ENCODE measurements at regions not wholly inside any gene's neighbourhood (a gene's known extent, or its start where the extent isn't known, plus 50 kb on each side); places are given as distances from the start of the nearest gene placed in this dataset.

DNA sequence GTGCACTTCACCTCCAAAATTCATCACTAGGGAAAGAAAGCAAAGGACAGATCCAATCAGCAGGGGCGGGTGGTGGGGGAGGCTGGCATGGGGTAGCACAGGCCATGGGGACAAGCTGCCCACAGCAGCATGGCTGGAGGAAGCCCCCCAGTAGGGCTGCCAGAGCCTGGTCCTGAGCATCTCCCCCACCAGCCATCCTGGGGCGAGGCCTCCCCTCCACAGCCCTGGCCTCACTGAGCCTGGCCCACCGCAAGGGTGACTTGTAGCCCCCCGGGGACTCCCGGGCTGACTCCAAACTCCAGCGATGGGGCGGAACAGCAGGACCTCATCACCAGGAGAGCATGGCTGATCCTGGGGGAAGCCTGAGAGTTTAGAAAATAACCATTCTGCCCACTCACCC is 92.4 kb upstream of the TCERG1L start:
- no peaks in the 10 kb centered on the region for H3K9me3 ChIP-seq
- DNase-seq (ENCODE audit: low spot score) (no peak), ATAC-seq (ENCODE audit: insufficient number of reproducible peaks, low FRiP score, low read depth) (no peak)
- no peaks in the 10 kb centered on the region for H3K27me3 ChIP-seq (replicated peaks; ENCODE audit: insufficient read depth)
- no peak overlapping the region for H3K27ac ChIP-seq
- no peak overlapping the region for H3K4me3 ChIP-seq
- H3K4me1 ChIP-seq (ENCODE audit: control insufficient read depth in 1 of 2, low read depth in 2 of 2), result no peaks in the 10 kb centered on the region
- TF ChIP-seq, protein P1, sequence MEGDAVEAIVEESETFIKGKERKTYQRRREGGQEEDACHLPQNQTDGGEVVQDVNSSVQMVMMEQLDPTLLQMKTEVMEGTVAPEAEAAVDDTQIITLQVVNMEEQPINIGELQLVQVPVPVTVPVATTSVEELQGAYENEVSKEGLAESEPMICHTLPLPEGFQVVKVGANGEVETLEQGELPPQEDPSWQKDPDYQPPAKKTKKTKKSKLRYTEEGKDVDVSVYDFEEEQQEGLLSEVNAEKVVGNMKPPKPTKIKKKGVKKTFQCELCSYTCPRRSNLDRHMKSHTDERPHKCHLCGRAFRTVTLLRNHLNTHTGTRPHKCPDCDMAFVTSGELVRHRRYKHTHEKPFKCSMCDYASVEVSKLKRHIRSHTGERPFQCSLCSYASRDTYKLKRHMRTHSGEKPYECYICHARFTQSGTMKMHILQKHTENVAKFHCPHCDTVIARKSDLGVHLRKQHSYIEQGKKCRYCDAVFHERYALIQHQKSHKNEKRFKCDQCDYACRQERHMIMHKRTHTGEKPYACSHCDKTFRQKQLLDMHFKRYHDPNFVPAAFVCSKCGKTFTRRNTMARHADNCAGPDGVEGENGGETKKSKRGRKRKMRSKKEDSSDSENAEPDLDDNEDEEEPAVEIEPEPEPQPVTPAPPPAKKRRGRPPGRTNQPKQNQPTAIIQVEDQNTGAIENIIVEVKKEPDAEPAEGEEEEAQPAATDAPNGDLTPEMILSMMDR (IDR thresholded peaks at IDR 0.05), result no peak
- no peaks in the 10 kb centered on the region for H3K36me3 ChIP-seq

DNA sequence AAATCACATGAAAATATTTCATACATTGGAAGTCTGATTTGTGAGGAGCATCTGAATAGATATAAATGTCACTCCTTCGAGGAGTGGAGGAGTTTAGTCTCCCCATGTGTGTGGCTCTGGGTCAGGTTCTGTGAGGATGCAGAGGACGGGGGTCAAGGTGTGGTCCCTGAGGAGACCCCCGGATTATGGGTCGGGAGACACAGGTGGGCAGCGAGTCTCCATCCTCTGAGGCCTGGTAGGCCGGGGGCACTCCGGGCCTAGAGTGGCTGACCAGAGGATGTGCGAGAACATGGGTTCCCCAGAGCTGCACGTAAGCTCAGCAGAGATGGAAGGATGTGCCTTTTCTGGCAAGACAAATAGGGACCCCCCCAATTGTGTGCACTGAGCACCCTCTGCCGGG is 93.4 kb upstream of the TCERG1L start:
- DNase-seq (ENCODE audit: low spot score) (no peak), ATAC-seq (ENCODE audit: insufficient number of reproducible peaks, low FRiP score, low read depth) (no peak)
- TF ChIP-seq, protein P1 (IDR thresholded peaks at IDR 0.05), result no peak
- Histone ChIP-seq H3K4me3 (no peak overlapping the region), H3K27me3 (replicated peaks; ENCODE audit: insufficient read depth) (no peaks in the 10 kb centered on the region), H3K4me1 (ENCODE audit: control insufficient read depth in 1 of 2, low read depth in 2 of 2) (no peaks in the 10 kb centered on the region), H3K27ac (no peak overlapping the region), H3K9me3 (no peaks in the 10 kb centered on the region), H3K36me3 (no peaks in the 10 kb centered on the region)

DNA sequence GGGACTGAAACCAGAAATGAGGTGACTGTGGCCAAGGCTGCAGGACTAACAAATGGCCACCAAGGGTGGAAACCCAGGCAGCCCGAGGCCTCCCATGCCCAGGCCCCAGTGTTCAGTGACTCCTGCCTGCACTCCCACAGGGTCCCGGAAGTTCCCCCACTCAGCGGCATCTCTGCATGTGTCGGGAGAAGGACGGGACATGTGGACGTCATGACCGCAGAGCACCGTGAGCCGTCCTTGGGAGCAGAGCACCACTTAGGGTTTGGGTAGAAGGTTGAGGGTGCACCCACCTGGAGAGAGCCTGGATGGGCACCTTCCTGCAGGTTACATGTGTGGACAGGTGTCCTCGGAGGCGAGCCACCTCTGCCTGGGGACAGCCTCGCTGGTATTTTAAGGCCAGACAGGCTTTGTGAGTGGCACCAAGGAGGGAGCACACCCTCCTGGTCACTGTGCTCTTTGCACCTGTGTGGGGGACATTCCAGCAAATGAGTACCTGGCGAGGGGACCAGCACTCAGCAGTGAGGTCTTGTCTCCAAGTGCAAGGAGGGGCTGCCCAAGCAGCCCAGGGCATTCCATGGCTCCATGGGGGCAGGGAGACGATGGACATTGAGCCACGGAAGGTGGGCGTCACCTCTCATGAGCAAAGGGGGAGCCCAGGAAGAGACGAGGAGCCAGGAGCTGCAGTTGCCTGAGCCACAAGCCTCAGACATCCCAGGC is 95.3 kb upstream of the TCERG1L start:
- Histone ChIP-seq H3K27ac (no peak overlapping the region), H3K36me3 (no peaks in the 10 kb centered on the region), H3K9me3 (no peaks in the 10 kb centered on the region), H3K4me3 (no peak overlapping the region), H3K27me3 (replicated peaks; ENCODE audit: insufficient read depth) (no peaks in the 10 kb centered on the region), H3K4me1 (ENCODE audit: control insufficient read depth in 1 of 2, low read depth in 2 of 2) (no peaks in the 10 kb centered on the region)
- DNase-seq (ENCODE audit: low spot score) (no peak), ATAC-seq (ENCODE audit: insufficient number of reproducible peaks, low FRiP score, low read depth) (no peak)
- TF ChIP-seq, protein P1 (IDR thresholded peaks at IDR 0.05), result no peak

DNA sequence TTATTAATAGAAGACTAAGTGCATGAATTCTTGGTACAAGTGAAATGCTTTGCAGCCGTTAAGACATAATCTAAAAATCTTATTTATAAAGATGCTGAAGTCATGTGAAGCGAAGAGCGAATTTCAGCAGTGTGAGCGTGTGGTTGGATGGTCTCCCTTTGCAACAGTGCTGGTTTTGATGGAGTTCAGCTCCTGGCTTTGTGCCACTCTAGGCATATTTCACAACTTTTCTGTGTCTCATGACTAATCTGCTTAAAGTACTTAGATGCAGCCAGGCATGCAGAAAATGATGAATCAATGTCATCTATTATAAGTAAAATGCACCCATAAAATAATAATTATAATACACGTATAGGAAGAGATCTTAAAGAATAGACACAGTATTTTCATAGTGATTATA is 107.2 kb upstream of the TCERG1L start:
- no peaks in the 10 kb centered on the region for H3K27me3 ChIP-seq (replicated peaks; ENCODE audit: insufficient read depth)
- ATAC-seq (ENCODE audit: insufficient number of reproducible peaks, low FRiP score, low read depth) (no peak), DNase-seq (ENCODE audit: low spot score) (no peak)
- no peak overlapping the region for H3K4me3 ChIP-seq
- no peaks in the 10 kb centered on the region for H3K9me3 ChIP-seq
- H3K4me1 ChIP-seq (ENCODE audit: control insufficient read depth in 1 of 2, low read depth in 2 of 2), result no peaks in the 10 kb centered on the region
- TF ChIP-seq, protein P1 (IDR thresholded peaks at IDR 0.05), result no peak
- H3K27ac ChIP-seq, result no peak overlapping the region
- no peaks in the 10 kb centered on the region for H3K36me3 ChIP-seq

DNA sequence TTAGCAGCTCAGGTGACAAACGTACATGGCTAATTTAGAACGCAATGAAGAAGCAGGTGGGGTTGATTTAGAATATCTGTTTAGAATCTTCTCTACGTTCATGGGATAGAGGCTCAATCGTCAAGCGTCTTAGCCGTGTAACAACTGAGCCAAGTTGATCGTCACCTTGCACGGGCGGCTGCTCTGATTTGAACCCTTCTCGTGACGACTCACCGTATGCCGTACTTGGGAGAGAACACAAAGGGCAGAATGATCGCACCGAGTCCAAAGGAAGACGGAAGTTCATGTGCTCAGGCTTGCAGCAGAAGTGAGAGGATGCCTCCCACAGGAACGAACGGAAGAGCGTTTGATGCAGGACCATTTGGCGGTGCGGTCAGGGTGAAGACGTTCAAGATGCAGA is 108.3 kb upstream of the TCERG1L start:
- H3K4me3 ChIP-seq, result no peak overlapping the region
- DNase-seq (ENCODE audit: low spot score), result no peak
- ATAC-seq (ENCODE audit: insufficient number of reproducible peaks, low FRiP score, low read depth), result no peak
- H3K4me1 ChIP-seq (ENCODE audit: control insufficient read depth in 1 of 2, low read depth in 2 of 2), result no peaks in the 10 kb centered on the region
- no peak overlapping the region for H3K27ac ChIP-seq
- TF ChIP-seq, protein P1 (IDR thresholded peaks at IDR 0.05), result no peak
- H3K9me3 ChIP-seq, result no peaks in the 10 kb centered on the region
- no peaks in the 10 kb centered on the region for H3K27me3 ChIP-seq (replicated peaks; ENCODE audit: insufficient read depth)
- no peaks in the 10 kb centered on the region for H3K36me3 ChIP-seq

Measured in thoracic aorta (tissue), 2 donors.